Activated CD4-positive, alpha-beta memory T cell treated with anti-CD3 and anti-CD28 coated beads for 36 hours (primary cell): ENCODE measurements at regions not wholly inside any gene's neighbourhood (a gene's known extent, or its start where the extent isn't known, plus 50 kb on each side); places are given as distances from the start of the nearest gene placed in this dataset.

ENCODE experiments used
- CTCF ChIA-PET: fragments of 350-600 bp; sonication (Branson Sonifier 250); formaldehyde crosslinking; loops from one replicate; lab custom pipeline; 2021; ENCODE audit warnings: antibody characterized with exemption, inconsistent platforms; lab: Charles Lee
- POLR2A ChIA-PET: fragments of 350-600 bp; sonication (Branson Sonifier 250); formaldehyde crosslinking; loops from one replicate; lab custom pipeline; 2021; ENCODE audit warnings: antibody characterized with exemption; lab: Charles Lee
- DNase-seq: peaks from one replicate; pipeline ENCODE4 v3.0.0-alpha.2; 2020
- H3K27ac Mint-ChIP-seq: one replicate; pipeline ENCODE4 v1.8.0; 2021; ENCODE audit warnings: mixed read lengths
- H3K27me3 Mint-ChIP-seq: one replicate; pipeline ENCODE4 v1.8.0; 2021; ENCODE audit warnings: mixed read lengths
- H3K36me3 Mint-ChIP-seq: one replicate; pipeline ENCODE4 v1.8.0; 2021; ENCODE audit warnings: mixed read lengths
- H3K4me1 Mint-ChIP-seq: one replicate; pipeline ENCODE4 v1.8.0; 2021; ENCODE audit warnings: low read depth, mixed read lengths
- H3K4me3 Mint-ChIP-seq: one replicate; pipeline ENCODE4 v1.8.0; 2021; ENCODE audit warnings: mild to moderate bottlenecking, mixed read lengths
- H3K9me3 Mint-ChIP-seq: one replicate; pipeline ENCODE4 v1.8.0; 2021; ENCODE audit warnings: mixed read lengths
- intact Hi-C: fragments of 100-400 bp; cut with micrococcal nuclease; formaldehyde crosslinking; loops from one replicate; pipeline ENCODE4 v1.15.1; 2023

GRCh38 chr1:193960499-193960898 is 774.1 kb upstream of the B3GALT2 start:
- CTCF ChIA-PET = no interaction called here
- H3K36me3 Mint-ChIP-seq = no peaks in the 10 kb centered on the region
- intact Hi-C loops = no loop called here
- POLR2A ChIA-PET = no interaction called here
- H3K9me3 Mint-ChIP-seq = no peaks in the 10 kb centered on the region
- no peaks in the 10 kb centered on the region for H3K27me3 Mint-ChIP-seq
- H3K4me1 Mint-ChIP-seq = peaks cover 5% of the 10 kb centered on the region
- no peak overlapping the region for H3K4me3 Mint-ChIP-seq
- no peak for DNase-seq
- H3K27ac Mint-ChIP-seq = no peak overlapping the region

- H3K4me3 Mint-ChIP-seq = no peak overlapping the region
- no peak overlapping the region for H3K27ac Mint-ChIP-seq
- H3K27me3 Mint-ChIP-seq = no peaks in the 10 kb centered on the region
- POLR2A ChIA-PET = no interaction called here
- intact Hi-C loops = no loop called here
- CTCF ChIA-PET = no interaction called here
- H3K36me3 Mint-ChIP-seq = no peaks in the 10 kb centered on the region
- H3K4me1 Mint-ChIP-seq = peaks cover 5% of the 10 kb centered on the region
- H3K9me3 Mint-ChIP-seq = no peaks in the 10 kb centered on the region
- no peak for DNase-seq
These were observed 773.6 kb upstream of the B3GALT2 start for GRCh38 chr1:193960040-193960439.

DNA sequence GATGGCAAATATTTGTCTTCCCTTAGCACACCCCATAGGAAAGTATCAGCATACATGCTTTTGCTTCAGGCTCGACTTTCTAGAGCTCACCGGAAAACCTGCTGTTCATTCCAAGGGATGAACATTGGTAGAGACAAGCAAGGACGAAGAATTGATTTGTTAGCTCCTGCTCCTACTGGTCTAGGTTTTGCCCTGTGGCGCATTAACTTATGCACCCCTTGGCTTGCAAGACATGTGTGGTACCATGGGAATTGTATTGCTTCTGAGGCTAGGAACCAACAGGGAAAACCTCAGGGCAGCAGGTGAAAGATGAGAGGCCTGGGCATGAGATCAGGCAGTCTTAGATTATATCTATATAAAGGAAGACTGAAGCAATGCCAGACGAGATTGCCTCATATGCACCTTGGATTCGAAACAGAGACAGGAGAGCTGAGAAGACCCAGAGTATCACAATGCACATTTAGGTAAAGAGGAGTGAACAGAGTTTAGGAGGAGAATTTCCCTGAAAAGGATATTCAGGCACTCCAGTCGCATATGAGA is 771.2 kb upstream of the B3GALT2 start:
- ChIA-PET POLR2A (no interaction called here), CTCF (no interaction called here)
- no peaks in the 10 kb centered on the region for H3K4me1 Mint-ChIP-seq

DNA sequence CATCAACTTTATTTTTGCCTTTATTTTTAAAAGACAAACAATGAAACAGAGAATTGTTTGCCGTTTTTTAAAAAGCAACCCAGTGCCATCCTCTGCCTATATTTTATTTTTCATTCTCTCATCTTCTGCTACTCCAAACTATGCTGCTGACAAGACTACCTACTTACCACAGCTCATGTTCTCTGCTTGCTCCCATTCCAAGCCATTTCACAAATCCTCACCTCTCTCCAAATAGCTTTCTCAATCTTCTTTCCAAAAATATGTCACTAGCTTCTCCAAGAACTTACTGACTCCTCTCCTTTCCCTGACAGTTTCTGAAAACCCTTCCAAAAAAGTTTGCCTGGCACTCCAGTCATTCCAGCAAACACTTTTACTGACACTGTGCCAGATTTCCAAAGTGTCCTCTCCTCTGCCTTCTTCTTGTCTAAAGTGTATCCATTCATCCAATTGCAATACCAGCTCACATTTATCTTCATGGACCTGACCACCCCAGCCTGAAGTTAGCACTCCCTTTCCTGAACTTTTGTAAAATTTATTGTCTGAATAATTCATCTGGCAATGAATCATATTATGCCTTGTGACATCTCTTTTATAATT is 766.5 kb upstream of the B3GALT2 start:
- ChIA-PET CTCF (no interaction called here), POLR2A (no interaction called here)
- no peaks in the 10 kb centered on the region for H3K4me1 Mint-ChIP-seq
- H3K27ac Mint-ChIP-seq = no peak overlapping the region
- H3K36me3 Mint-ChIP-seq = no peaks in the 10 kb centered on the region
- H3K4me3 Mint-ChIP-seq = no peak overlapping the region
- no peaks in the 10 kb centered on the region for H3K27me3 Mint-ChIP-seq
- H3K9me3 Mint-ChIP-seq = peaks cover 2% of the 10 kb centered on the region
- no peak for DNase-seq
- intact Hi-C loops = no loop called here

More for the DNA sequence above, 771.2 kb upstream of the B3GALT2 start:
- no peak for DNase-seq
- Mint-ChIP-seq H3K27me3 (no peaks in the 10 kb centered on the region), H3K9me3 (no peaks in the 10 kb centered on the region), H3K36me3 (no peaks in the 10 kb centered on the region), H3K27ac (no peak overlapping the region), H3K4me3 (no peak overlapping the region)
- intact Hi-C loops = no loop called here

- no peak for DNase-seq
- Mint-ChIP-seq H3K4me1 (no peaks in the 10 kb centered on the region), H3K4me3 (no peak overlapping the region), H3K36me3 (no peaks in the 10 kb centered on the region), H3K9me3 (peaks cover 4% of the 10 kb centered on the region), H3K27me3 (no peaks in the 10 kb centered on the region), H3K27ac (no peak overlapping the region)
- ChIA-PET CTCF (no interaction called here), POLR2A (no interaction called here)
- intact Hi-C loops = no loop called here
These were observed 765.6 kb upstream of the B3GALT2 start for GRCh38 chr1:193951984-193952383.

DNA sequence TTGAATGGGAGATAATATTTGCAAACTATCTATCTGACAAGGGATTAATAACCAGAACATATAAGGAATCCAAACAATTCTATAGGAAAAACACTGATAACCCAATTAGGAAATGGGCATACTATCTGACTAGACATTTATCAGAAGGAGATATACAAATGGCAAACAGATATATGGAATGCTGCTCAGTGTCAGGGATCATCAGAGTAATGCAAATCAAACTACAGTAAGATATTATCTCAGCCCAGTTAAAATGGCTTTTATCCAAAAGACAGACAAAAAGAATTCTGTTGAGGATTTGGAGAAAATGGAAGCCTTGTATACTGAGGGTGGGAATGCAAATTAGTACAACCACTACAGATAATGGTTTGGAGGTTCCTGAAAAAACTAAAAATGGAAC is 758.0 kb upstream of the B3GALT2 start:
- DNase-seq = no peak
- ChIA-PET POLR2A (no interaction called here), CTCF (no interaction called here)
- no peak overlapping the region for H3K4me3 Mint-ChIP-seq
- no peaks in the 10 kb centered on the region for H3K36me3 Mint-ChIP-seq
- no peaks in the 10 kb centered on the region for H3K4me1 Mint-ChIP-seq
- H3K9me3 Mint-ChIP-seq = peaks cover 9% of the 10 kb centered on the region
- intact Hi-C loops = no loop called here
- no peaks in the 10 kb centered on the region for H3K27me3 Mint-ChIP-seq
- H3K27ac Mint-ChIP-seq = no peak overlapping the region

GRCh38 chr1:193940176-193940575 is 753.8 kb upstream of the B3GALT2 start:
- Mint-ChIP-seq H3K4me1 (no peaks in the 10 kb centered on the region), H3K9me3 (peaks cover 5% of the 10 kb centered on the region), H3K36me3 (no peaks in the 10 kb centered on the region), H3K27ac (no peak overlapping the region), H3K27me3 (no peaks in the 10 kb centered on the region), H3K4me3 (no peak overlapping the region)
- no peak for DNase-seq
- POLR2A ChIA-PET = no interaction called here
- CTCF ChIA-PET = no interaction called here
- intact Hi-C loops = no loop called here

DNA sequence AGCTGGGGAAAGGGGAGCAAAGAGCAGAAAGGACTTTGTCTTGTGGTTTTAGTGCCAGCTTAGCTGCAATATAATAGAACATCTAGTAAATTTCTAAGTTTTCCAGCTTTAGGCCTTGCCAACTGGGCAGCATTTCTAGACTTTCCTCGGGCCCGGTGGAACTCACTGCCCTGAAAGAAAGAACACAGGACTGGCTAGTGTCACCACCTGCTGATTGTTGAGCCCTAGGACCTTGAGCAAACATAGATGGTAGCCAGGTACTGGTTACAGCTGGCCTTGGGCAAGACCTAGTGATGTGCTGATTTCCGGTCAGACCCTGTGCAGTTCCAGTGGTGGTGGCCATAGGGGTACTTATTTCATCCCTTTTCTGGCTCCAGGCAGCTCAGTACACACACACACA is 753.2 kb upstream of the B3GALT2 start:
- Mint-ChIP-seq H3K27ac (no peak overlapping the region), H3K36me3 (no peaks in the 10 kb centered on the region), H3K9me3 (peaks cover 5% of the 10 kb centered on the region), H3K4me1 (no peaks in the 10 kb centered on the region), H3K27me3 (no peaks in the 10 kb centered on the region), H3K4me3 (no peak overlapping the region)
- intact Hi-C loops = no loop called here
- ChIA-PET CTCF (no interaction called here), POLR2A (no interaction called here)
- DNase-seq = no peak

DNA sequence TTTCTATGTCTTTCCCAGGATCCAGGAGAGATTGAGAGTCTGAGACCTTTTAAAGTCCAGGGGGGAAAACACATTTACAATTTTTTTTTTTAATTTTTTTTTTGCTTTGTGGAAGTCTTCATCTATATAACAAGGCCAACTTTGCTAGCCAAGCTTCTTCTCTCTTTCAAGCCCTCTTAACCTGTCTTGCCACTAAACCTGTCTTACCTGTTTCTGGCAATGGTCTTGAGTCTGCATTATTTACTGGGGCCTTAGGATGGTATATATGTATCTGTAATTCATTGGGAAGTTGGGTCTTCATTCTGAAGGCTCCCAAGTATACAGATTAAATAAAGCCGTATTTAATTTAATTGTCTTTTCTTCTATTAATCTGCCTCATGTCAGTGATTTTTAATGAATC is 750.9 kb upstream of the B3GALT2 start:
- Mint-ChIP-seq H3K27ac (no peak overlapping the region), H3K9me3 (no peaks in the 10 kb centered on the region), H3K36me3 (no peaks in the 10 kb centered on the region), H3K4me3 (no peak overlapping the region), H3K27me3 (no peaks in the 10 kb centered on the region), H3K4me1 (no peaks in the 10 kb centered on the region)
- ChIA-PET POLR2A (no interaction called here), CTCF (no interaction called here)
- no peak for DNase-seq
- intact Hi-C loops = no loop called here

DNA sequence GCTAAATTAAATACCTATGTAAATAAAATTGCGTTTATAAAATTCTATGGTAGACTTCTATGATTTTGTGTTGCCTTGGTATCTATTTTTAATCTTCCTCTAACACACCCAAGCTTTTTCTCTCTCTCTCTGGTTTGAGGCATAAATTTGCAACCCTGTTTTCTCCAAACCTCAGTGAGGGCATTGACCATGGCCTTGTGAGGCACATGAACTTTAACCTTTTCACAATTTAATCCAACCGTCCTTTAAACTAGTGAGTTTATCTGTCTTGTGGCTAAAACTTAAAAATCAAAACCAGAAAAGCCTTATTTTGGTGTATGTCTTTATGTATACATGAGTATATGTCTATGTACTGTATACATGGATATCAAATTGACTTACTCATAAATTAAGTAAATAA is 746.6 kb upstream of the B3GALT2 start:
- ChIA-PET POLR2A (no interaction called here), CTCF (no interaction called here)
- Mint-ChIP-seq H3K36me3 (no peaks in the 10 kb centered on the region), H3K9me3 (peaks cover 6% of the 10 kb centered on the region), H3K4me3 (no peak overlapping the region), H3K27ac (no peak overlapping the region), H3K4me1 (no peaks in the 10 kb centered on the region), H3K27me3 (no peaks in the 10 kb centered on the region)
- no peak for DNase-seq
- intact Hi-C loops = no loop called here

DNA sequence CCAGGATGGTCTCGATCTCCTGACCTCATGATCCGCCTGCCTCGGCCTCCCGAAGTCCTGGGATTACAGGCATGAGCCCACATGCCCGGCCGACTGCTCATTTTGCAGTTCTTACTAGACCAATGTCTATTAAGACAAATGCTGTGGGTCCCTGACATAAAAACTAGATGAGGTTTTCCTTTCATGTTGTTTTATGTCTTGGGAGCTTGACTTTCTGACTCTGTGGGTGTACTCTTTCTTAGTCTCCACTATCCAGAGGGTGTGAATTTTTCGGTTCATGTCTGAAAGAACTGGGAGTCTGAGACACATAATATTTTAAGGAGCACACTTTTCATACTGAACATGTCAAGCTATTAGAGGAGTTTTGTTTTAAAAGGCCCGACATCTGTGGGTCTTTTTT is 744.9 kb upstream of the B3GALT2 start:
- DNase-seq = no peak
- Mint-ChIP-seq H3K36me3 (peaks cover 3% of the 10 kb centered on the region), H3K9me3 (peaks cover 16% of the 10 kb centered on the region), H3K27ac (no peak overlapping the region), H3K4me3 (no peak overlapping the region), H3K27me3 (no peaks in the 10 kb centered on the region), H3K4me1 (no peaks in the 10 kb centered on the region)
- ChIA-PET CTCF (no interaction called here), POLR2A (no interaction called here)
- intact Hi-C loops = no loop called here

DNA sequence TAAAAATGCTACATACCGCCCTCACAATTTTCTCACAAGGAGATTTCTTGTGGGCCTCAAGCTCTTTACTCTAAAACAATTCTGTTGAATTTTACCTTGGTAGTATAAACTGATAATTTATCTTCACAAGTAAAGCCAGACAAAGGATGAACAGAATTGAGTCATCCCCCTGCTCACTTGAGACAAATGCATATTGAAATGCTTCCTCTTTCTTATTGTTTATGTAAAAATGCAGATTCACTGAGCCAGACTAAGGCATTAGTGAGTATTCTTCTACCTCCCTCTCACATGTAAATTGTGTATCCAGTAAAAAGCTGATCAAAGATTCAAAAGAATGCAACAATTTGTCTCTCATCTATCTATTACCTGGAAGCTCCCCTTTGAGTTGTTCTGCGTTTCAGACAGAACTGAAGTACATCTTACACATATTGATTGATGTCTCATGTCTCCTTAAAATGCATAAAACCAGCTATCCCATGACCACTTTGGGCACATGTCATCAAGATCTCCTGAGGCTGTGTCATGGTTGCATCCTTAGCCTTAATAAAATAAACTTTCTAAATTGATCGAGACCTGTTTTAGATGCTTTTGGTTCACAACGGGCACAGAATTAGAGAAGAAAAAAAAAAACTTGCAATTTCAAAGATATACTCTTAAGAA is 743.1 kb upstream of the B3GALT2 start:
- H3K9me3 Mint-ChIP-seq = peaks cover 16% of the 10 kb centered on the region
- H3K4me3 Mint-ChIP-seq = no peak overlapping the region
- intact Hi-C loops = no loop called here
- POLR2A ChIA-PET = no interaction called here
- CTCF ChIA-PET = no interaction called here
- H3K36me3 Mint-ChIP-seq = peaks cover 5% of the 10 kb centered on the region
- no peaks in the 10 kb centered on the region for H3K4me1 Mint-ChIP-seq
- H3K27me3 Mint-ChIP-seq = no peaks in the 10 kb centered on the region
- H3K27ac Mint-ChIP-seq = no peak overlapping the region
- no peak for DNase-seq

- no peaks in the 10 kb centered on the region for H3K27me3 Mint-ChIP-seq
- H3K4me3 Mint-ChIP-seq = no peak overlapping the region
- ChIA-PET POLR2A (interaction anchor here (0.8 kb wide), 1 partner anchor 126 kb away, joined by 3 read pairs; no protein-coding TSS in a partner anchor), CTCF (no interaction called here)
- no peak overlapping the region for H3K27ac Mint-ChIP-seq
- H3K9me3 Mint-ChIP-seq = peaks cover 16% of the 10 kb centered on the region
- no peaks in the 10 kb centered on the region for H3K4me1 Mint-ChIP-seq
- intact Hi-C loops = no loop called here
- peaks cover 5% of the 10 kb centered on the region for H3K36me3 Mint-ChIP-seq
- DNase-seq = no peak
These were observed 741.1 kb upstream of the B3GALT2 start for GRCh38 chr1:193927550-193927949.
